BE2C (cell line): ENCODE measurements at regions not wholly inside any gene's neighbourhood (a gene's known extent, or its start where the extent isn't known, plus 50 kb on each side); places are given as distances from the start of the nearest gene placed in this dataset.

Experiments
- DNase-seq: peaks from one replicate; pipeline ENCODE4 v3.0.0-alpha.2; 2020
- H3K27me3 ChIP-seq: fragments of 250-450 bp; sonication (Bioruptor Pico); 2 replicates; pipeline ENCODE4 v1.5.1; 2020; ENCODE audit warnings: mild to moderate bottlenecking
- H3K36me3 ChIP-seq: fragments of 250-450 bp; sonication (Bioruptor Pico); 2 replicates; pipeline ENCODE4 v1.5.1; 2020; ENCODE audit warnings: mild to moderate bottlenecking
- H3K4me1 ChIP-seq: fragments of 250-450 bp; sonication (Bioruptor Pico); 2 replicates; pipeline ENCODE4 v1.5.1; 2020
- H3K4me3 ChIP-seq: 2 replicates; pipeline ENCODE4 v1.5.1; 2011; ENCODE audit warnings: low read depth, low read length
- H3K9me3 ChIP-seq: fragments of 250-450 bp; sonication (Bioruptor Pico); 2 replicates; pipeline ENCODE4 v1.5.1; 2020
- TF ChIP-seq, protein P1 (sequence below): IDR thresholded peaks from 2 replicates; pipeline ENCODE4 v1.5.1; 2012; ENCODE audit warnings: mild to moderate bottlenecking, low read depth, low read length

DNA sequence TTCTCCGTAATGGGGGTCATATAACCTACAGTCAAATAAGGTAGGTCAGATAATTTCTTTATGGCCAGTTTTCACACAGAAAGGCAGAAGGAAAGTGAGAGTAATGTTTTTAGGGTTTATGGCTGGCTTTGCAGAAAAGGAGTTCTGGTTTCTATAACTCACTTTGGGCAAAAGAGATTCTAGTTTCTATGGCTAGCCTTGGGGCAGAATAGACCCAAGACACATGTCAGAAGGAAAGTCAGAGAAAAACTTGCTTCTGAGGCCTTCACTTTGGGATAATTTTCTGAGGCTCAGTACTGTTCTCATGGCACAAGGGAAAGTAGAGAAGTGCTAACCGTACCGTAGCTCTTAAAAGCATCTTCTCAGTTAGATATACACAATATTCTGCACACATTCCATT is 1145.3 kb downstream of the EFNA5 start:
- Histone ChIP-seq H3K4me1 (no peaks in the 10 kb centered on the region), H3K4me3 (no peak overlapping the region), H3K27me3 (no peaks in the 10 kb centered on the region), H3K36me3 (no peaks in the 10 kb centered on the region), H3K9me3 (no peaks in the 10 kb centered on the region)
- no peak for DNase-seq
- TF ChIP-seq, protein P1, sequence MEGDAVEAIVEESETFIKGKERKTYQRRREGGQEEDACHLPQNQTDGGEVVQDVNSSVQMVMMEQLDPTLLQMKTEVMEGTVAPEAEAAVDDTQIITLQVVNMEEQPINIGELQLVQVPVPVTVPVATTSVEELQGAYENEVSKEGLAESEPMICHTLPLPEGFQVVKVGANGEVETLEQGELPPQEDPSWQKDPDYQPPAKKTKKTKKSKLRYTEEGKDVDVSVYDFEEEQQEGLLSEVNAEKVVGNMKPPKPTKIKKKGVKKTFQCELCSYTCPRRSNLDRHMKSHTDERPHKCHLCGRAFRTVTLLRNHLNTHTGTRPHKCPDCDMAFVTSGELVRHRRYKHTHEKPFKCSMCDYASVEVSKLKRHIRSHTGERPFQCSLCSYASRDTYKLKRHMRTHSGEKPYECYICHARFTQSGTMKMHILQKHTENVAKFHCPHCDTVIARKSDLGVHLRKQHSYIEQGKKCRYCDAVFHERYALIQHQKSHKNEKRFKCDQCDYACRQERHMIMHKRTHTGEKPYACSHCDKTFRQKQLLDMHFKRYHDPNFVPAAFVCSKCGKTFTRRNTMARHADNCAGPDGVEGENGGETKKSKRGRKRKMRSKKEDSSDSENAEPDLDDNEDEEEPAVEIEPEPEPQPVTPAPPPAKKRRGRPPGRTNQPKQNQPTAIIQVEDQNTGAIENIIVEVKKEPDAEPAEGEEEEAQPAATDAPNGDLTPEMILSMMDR: no peak

DNA sequence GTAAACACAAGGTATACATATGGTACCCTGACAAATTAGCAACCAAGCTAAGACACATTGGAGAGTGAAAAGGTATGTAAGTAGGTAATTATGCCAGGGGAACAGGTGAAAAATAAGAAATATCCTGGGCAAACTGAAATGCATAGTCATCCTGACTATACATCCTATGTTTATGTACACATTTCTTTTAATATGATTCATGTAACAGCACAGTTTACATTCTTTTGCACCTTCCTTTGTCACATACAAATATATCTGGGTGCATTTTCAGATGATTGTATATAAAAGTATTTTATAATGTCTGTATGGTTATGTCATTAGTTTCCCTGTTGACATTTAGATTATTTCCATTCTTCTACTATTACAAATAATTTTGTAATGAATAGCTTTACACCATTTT is 1146.9 kb downstream of the EFNA5 start:
- H3K36me3 ChIP-seq: no peaks in the 10 kb centered on the region
- no peaks in the 10 kb centered on the region for H3K9me3 ChIP-seq
- H3K4me1 ChIP-seq: no peaks in the 10 kb centered on the region
- no peak overlapping the region for H3K4me3 ChIP-seq
- TF ChIP-seq, protein P1: no peak
- H3K27me3 ChIP-seq: no peaks in the 10 kb centered on the region
- no peak for DNase-seq

DNA sequence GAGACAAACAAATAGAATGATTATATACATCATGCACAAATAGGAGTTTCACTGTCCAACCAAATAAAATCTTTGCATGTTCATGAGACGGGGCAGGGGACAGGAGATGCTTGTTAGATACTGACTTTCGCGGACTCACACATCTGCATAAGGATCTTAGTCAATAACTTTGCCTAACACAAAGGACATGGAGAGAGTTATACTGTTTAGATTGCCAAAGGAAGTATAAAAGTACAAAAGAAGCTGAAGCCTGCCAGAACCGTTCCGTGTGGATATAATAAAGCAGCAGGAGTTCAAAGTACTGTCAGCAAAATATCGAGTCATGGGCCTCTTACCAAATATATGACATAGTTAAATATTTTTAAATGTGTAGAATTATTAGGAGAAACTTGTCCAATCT is 1148.4 kb downstream of the EFNA5 start:
- no peaks in the 10 kb centered on the region for H3K27me3 ChIP-seq
- no peaks in the 10 kb centered on the region for H3K4me1 ChIP-seq
- no peak overlapping the region for H3K4me3 ChIP-seq
- no peak for DNase-seq
- TF ChIP-seq, protein P1: no peak
- no peaks in the 10 kb centered on the region for H3K9me3 ChIP-seq
- no peaks in the 10 kb centered on the region for H3K36me3 ChIP-seq

DNA sequence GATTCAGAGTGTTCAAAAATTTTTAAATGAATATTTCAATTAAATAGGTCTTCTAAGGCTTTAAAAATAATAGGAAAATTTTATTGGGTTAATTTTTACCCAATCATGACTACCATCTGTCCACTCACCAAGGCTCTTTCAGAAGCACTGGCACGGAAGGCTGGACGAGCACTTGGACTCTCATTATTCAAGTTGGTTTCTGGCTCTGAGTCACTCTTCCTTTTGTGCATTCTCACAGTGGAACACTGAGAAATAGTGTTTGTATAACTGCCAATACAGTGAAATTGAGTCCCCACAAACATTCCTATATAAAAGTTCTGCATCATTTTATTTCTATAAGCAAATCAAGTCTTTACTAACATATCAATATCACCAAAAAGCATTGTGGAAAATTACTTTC is 1149.0 kb downstream of the EFNA5 start:
- H3K27me3 ChIP-seq: no peaks in the 10 kb centered on the region
- no peak for DNase-seq

DNA sequence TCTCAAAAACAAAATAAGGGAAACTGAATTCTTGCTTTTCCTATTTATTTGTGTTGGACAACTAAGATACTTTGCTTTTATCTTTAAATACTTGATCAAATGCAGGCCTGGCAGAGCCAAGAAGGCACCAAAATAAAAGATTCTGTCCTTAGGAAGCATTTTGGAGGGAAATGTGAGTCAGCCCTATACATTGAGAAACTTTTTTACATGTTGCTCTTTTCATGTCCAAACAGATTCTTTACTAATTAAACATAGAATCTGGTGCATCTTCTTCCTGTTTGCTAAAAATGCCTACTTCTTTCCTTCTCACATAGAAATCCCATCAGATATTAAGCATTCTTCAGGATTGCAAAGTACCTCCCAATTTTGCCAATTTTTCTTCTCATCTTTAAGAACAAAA is 1160.4 kb downstream of the EFNA5 start:
- no peak for DNase-seq
- no peaks in the 10 kb centered on the region for H3K36me3 ChIP-seq
- TF ChIP-seq, protein P1: no peak
- no peaks in the 10 kb centered on the region for H3K9me3 ChIP-seq
- no peaks in the 10 kb centered on the region for H3K4me1 ChIP-seq
- H3K27me3 ChIP-seq: no peaks in the 10 kb centered on the region
- H3K4me3 ChIP-seq: no peak overlapping the region

More for the DNA sequence above, 1149.0 kb downstream of the EFNA5 start:
- H3K9me3 ChIP-seq: no peaks in the 10 kb centered on the region
- no peak overlapping the region for H3K4me3 ChIP-seq
- H3K36me3 ChIP-seq: no peaks in the 10 kb centered on the region
- TF ChIP-seq, protein P1: no peak
- no peaks in the 10 kb centered on the region for H3K4me1 ChIP-seq

DNA sequence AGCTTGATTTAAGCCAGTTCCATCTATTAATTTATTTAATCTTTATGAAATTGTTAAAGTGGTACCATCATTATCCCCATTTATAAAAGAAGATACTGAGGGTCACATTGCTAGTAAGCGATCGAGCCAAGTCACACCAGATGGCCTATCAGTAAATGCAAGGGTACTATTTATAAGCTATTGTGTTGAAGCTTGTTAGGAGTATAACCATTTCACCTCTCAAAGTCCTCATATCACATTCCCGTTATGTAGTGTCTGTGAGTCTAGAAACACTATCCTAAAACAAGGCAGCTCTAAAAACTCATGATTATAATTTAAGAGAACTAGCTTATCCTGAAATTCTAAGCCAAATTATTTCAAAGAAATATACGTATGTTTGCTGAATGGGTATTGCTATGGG is 1161.8 kb downstream of the EFNA5 start:
- H3K9me3 ChIP-seq: no peaks in the 10 kb centered on the region; the same call in 1 of the 2 replicates
- no peak for DNase-seq

More for the DNA sequence above, 1161.8 kb downstream of the EFNA5 start:
- TF ChIP-seq, protein P1: no peak
- Histone ChIP-seq H3K27me3 (no peaks in the 10 kb centered on the region), H3K4me3 (no peak overlapping the region), H3K4me1 (no peaks in the 10 kb centered on the region), H3K36me3 (no peaks in the 10 kb centered on the region)
